Common myeloid progenitor, CD34-positive (primary cell): ENCODE measurements at regions not wholly inside any gene's neighbourhood (a gene's known extent, or its start where the extent isn't known, plus 50 kb on each side); places are given as distances from the start of the nearest gene placed in this dataset.

ENCODE experiments used
- CTCF ChIA-PET: fragments of 350-600 bp; sonication (Branson Sonifier 250); formaldehyde crosslinking; loops from one replicate; lab custom pipeline; 2021; ENCODE audit warnings: antibody characterized with exemption; lab: Charles Lee
- POLR2A ChIA-PET: fragments of 350-600 bp; sonication (Branson Sonifier 250); formaldehyde crosslinking; loops from one replicate; lab custom pipeline; 2021; ENCODE audit warnings: antibody characterized with exemption; lab: Charles Lee
- DNase-seq, 3 donors: peaks; one replicate each; pipeline versions ENCODE4 v3.0.0 to v3.0.0-alpha.2; 2013
- H3K27ac ChIP-seq, 2 experiments: 1 replicate in 1 of 2; 2 replicates in 1 of 2; pipeline ENCODE4 v1.7.0; 2013; ENCODE audit warnings: inconsistent platforms in 2 of 2, low read length in 2 of 2, mild to moderate bottlenecking in 2 of 2, low read depth in 1 of 2, moderate library complexity in 1 of 2; ENCODE audit not compliant: severe bottlenecking in 2 of 2, insufficient read depth in 1 of 2, poor library complexity in 1 of 2
- H3K27me3 ChIP-seq, 5 experiments: replicated peaks in 2 of 5; 1 replicate in 3 of 5; 2 replicates in 2 of 5; pipeline versions ENCODE4 v1.6.1 to v1.7.0; 2013; ENCODE audit warnings: low read length in 4 of 5, mild to moderate bottlenecking in 2 of 5, moderate library complexity in 2 of 5, inconsistent platforms in 1 of 5; ENCODE audit not compliant: insufficient read depth in 5 of 5, control insufficient read depth in 4 of 5
- H3K36me3 ChIP-seq, 4 experiments: 1 replicate in 2 of 4; 2 replicates in 2 of 4; pipeline versions ENCODE4 v1.6.1 to v1.7.0; 2013; ENCODE audit warnings: low read length in 3 of 4, control low read depth in 1 of 4, mild to moderate bottlenecking in 1 of 4; ENCODE audit not compliant: control insufficient read depth in 4 of 4, insufficient read depth in 4 of 4
- H3K4me1 ChIP-seq, 4 experiments: 1 replicate in 3 of 4; 2 replicates in 1 of 4; pipeline versions ENCODE4 v1.6.1 to v1.7.1; 2013; ENCODE audit warnings: low read length in 3 of 4, mild to moderate bottlenecking in 3 of 4, control low read depth in 1 of 4, inconsistent platforms in 1 of 4, moderate library complexity in 1 of 4; ENCODE audit not compliant: control insufficient read depth in 4 of 4, insufficient read depth in 4 of 4; ENCODE audit errors: control extremely low read depth in 1 of 4
- H3K4me3 ChIP-seq, 7 experiments: 1 replicate in 4 of 7; 2 replicates in 3 of 7; pipeline versions ENCODE4 v1.5.1 to v1.7.0; 2013; ENCODE audit warnings: mild to moderate bottlenecking in 7 of 7, low read length in 6 of 7, moderate library complexity in 6 of 7, inconsistent platforms in 2 of 7, low read depth in 2 of 7, control low read depth in 1 of 7; ENCODE audit not compliant: insufficient read depth in 4 of 7, control insufficient read depth in 1 of 7; ENCODE audit errors: extremely low read depth in 1 of 7
- H3K9me3 ChIP-seq, 5 experiments: 1 replicate in 4 of 5; 2 replicates in 1 of 5; pipeline versions ENCODE4 v1.6.1 to v1.7.1; 2013; ENCODE audit warnings: low read length in 4 of 5, mild to moderate bottlenecking in 2 of 5, inconsistent platforms in 1 of 5, low read depth in 1 of 5, moderate library complexity in 1 of 5; ENCODE audit not compliant: control insufficient read depth in 4 of 5, insufficient read depth in 2 of 5; ENCODE audit errors: control extremely low read depth in 1 of 5
- WGBS: methylation state at CpG from one replicate; pipeline ENCODE4 v1.1.5; 2013; ENCODE audit not compliant: insufficient coverage; 5-methylcytosine and 5-hydroxymethylcytosine counted together

DNA sequence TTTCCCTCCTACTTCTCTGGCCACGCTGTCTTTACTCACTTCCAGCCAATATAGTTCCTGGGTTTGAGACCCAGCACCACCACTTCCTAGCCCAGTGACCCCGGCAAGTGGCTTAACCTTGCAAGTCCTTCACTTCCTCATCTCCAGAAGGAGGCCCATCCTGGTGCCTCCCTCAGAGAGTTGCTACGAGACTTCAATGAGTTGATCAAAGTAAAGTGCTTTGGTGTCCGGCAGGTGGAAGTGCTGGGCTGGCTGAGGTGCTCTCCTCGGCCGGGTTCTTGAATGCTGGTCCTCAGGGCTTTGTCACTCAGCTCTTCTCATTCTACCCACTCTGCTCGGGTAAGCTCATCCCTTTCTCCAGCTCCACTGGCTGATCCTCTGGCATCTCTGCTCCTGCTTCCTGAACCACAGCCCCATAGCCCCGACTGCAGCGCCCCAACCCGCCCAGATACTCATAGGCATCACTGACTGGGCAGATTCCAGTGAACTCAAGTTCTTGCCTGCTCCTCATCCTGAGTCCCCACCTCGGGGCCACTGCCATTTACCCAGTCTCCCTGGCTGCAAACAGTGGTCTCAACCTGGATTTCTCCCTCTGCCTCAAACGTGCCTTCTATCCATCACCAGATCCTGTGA, 75.8 kb upstream of the WNT4 start:
- H3K4me3 ChIP-seq: no peak overlapping the region
- 93% methylated on average over 11 of the region's 12 CpGs for WGBS
- H3K27ac ChIP-seq: no peak overlapping the region
- ChIA-PET POLR2A (no interaction called here), CTCF (no interaction called here)
- DNase-seq: no peak
- peaks cover 0 to 2% (median 0%) of the 10 kb centered on the region in 5 experiments for H3K9me3 ChIP-seq
- H3K36me3 ChIP-seq: no peaks in the 10 kb centered on the region
- peaks cover 0 to 46% (median 11%) of the 10 kb centered on the region in 5 experiments for H3K27me3 ChIP-seq
- no peaks in the 10 kb centered on the region for H3K4me1 ChIP-seq

GRCh38 chr1:22221233-22221780, 78.4 kb upstream of the WNT4 start:
- H3K9me3 ChIP-seq: peaks cover 0 to 8% (median 0%) of the 10 kb centered on the region in 5 experiments
- no peak overlapping the region for H3K27ac ChIP-seq
- ChIA-PET CTCF (no interaction called here), POLR2A (interaction anchor here (1.1 kb wide), 1 partner anchor 14 kb away, joined by 3 read pairs; no protein-coding TSS in a partner anchor)
- H3K27me3 ChIP-seq: peaks cover 0 to 39% (median 14%) of the 10 kb centered on the region in 5 experiments
- H3K36me3 ChIP-seq: no peaks in the 10 kb centered on the region
- peaks cover 0 to 2% (median 0%) of the 10 kb centered on the region in 4 experiments for H3K4me1 ChIP-seq
- H3K4me3 ChIP-seq: no peak overlapping the region
- 90% methylated on average over 7 of the region's 8 CpGs for WGBS
- DNase-seq: no peak

DNA sequence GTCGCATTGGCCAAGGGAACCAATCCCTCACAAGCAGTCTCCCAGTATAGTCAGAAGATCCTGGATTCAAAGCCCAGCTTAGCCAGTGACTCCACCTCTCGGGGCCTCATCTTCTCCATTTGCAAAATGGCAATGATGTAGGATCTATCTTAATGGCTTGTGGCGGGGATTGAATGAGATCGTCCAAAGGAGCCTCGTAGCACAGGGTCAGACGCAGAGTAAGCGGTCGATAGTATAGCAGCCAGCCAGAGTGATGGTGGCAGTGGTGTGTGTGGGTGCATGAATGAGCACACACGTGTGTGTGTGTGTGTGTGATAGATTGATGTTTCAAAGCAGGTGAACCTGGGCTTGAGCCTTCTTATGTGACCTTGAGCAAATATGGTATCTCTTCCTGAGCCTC, 79.8 kb upstream of the WNT4 start:
- H3K27me3 ChIP-seq: peaks cover 0 to 34% (median 9%) of the 10 kb centered on the region in 5 experiments
- WGBS: 100% methylated on average over 4 of the region's 9 CpGs
- POLR2A ChIA-PET: no interaction called here

DNA sequence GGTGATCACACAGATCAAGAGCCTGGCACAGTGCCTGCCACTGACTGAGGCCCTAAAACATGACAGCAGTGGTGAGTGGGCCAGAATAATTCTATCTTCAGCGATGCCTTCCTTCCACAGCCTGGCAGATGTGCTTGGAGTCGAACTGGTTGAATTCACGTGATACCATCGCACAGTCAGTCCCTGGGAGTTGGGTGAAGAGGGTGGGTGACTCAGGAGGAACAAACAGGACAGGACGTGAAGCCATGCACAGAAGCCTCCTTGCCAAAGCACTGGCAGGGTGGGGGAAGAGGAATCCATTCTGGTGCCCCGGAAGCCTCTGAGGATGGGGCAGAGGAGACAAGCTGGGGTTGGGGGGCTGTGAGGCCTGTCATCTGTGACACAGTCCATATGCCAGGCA, 80.3 kb upstream of the WNT4 start:
- no peak overlapping the region for H3K4me3 ChIP-seq
- no peaks in the 10 kb centered on the region for H3K36me3 ChIP-seq
- WGBS: 90% methylated on average over 3 of the region's 6 CpGs
- H3K27ac ChIP-seq: no peak overlapping the region
- H3K4me1 ChIP-seq: peaks cover 0 to 2% (median 0%) of the 10 kb centered on the region in 4 experiments
- ChIA-PET POLR2A (no interaction called here), CTCF (no interaction called here)
- no peak for DNase-seq
- H3K9me3 ChIP-seq: peaks cover 0 to 8% (median 0%) of the 10 kb centered on the region in 5 experiments
- H3K27me3 ChIP-seq: peaks cover 0 to 31% (median 9%) of the 10 kb centered on the region in 5 experiments

More for the DNA sequence above, 79.8 kb upstream of the WNT4 start:
- Histone ChIP-seq H3K36me3 (no peaks in the 10 kb centered on the region), H3K4me1 (peaks cover 0 to 2% (median 0%) of the 10 kb centered on the region in 4 experiments), H3K4me3 (no peak overlapping the region), H3K9me3 (peaks cover 0 to 8% (median 0%) of the 10 kb centered on the region in 5 experiments), H3K27ac (no peak overlapping the region)
- no peak for DNase-seq
- CTCF ChIA-PET: no interaction called here

GRCh38 chr1:22224091-22224490, 81.2 kb upstream of the WNT4 start:
- H3K27me3 ChIP-seq: peaks cover 0 to 30% (median 9%) of the 10 kb centered on the region in 5 experiments
- no peak overlapping the region for H3K27ac ChIP-seq
- peaks cover 0 to 8% (median 0%) of the 10 kb centered on the region in 5 experiments for H3K9me3 ChIP-seq
- no peak overlapping the region for H3K4me3 ChIP-seq
- H3K36me3 ChIP-seq: no peaks in the 10 kb centered on the region
- ChIA-PET POLR2A (no interaction called here), CTCF (no interaction called here)
- WGBS: 97% methylated on average over 4 of the region's 5 CpGs
- H3K4me1 ChIP-seq: peaks cover 0 to 2% (median 0%) of the 10 kb centered on the region in 4 experiments
- no peak for DNase-seq

- DNase-seq: no peak
- H3K27me3 ChIP-seq: peaks cover 0 to 35% (median 9%) of the 10 kb centered on the region in 5 experiments
- H3K36me3 ChIP-seq: no peaks in the 10 kb centered on the region
- CTCF ChIA-PET: no interaction called here
- peaks cover 0 to 8% (median 0%) of the 10 kb centered on the region in 5 experiments for H3K9me3 ChIP-seq
- no CpG with 5 or more reads among the region's 1 CpG for WGBS
- no peak overlapping the region for H3K4me3 ChIP-seq
- peaks cover 0 to 2% (median 0%) of the 10 kb centered on the region in 4 experiments for H3K4me1 ChIP-seq
- H3K27ac ChIP-seq: no peak overlapping the region
- POLR2A ChIA-PET: no interaction called here
Observed at GRCh38 chr1:22224631-22225030, 81.7 kb upstream of the WNT4 start.
